GM12878 (cell line): ENCODE measurements at regions not wholly inside any gene's neighbourhood (a gene's known extent, or its start where the extent isn't known, plus 50 kb on each side); places are given as distances from the start of the nearest gene placed in this dataset.

Experiments
- ATAC-seq: fragments of 200-7000 bp; cut with Tn5 transposase; 3 replicates; pipeline ENCODE4 v1.9.1; 2020; ENCODE audit warnings: mild to moderate bottlenecking, moderate library complexity
- BruUV-seq: library from RNA; stranded (reverse); fragments of 400-500 nt; replicated peaks from 2 replicates; lab custom pipeline; 2021; lab: Mats Ljungman, UMichigan
- CTCF ChIA-PET: fragments of 300-600 bp; sonication (Branson Sonifier 250); formaldehyde crosslinking; extraction: SDS; loops from one replicate; lab custom pipeline; 2021; ENCODE audit warnings: inconsistent platforms; lab: Yijun Ruan, JAX
- POLR2A ChIA-PET: fragments of 350-600 bp; formaldehyde crosslinking; extraction: SDS; loops from one replicate; lab custom pipeline; 2021; ENCODE audit warnings: inconsistent platforms; lab: Charles Lee
- RAD21 ChIA-PET: fragments of 300-600 bp; sonication (Branson Sonifier 250); formaldehyde crosslinking; loops from one replicate; lab custom pipeline; 2023; ENCODE audit warnings: antibody characterized with exemption; ENCODE audit not compliant: unreplicated experiment; lab: Charles Lee
- SMC1A ChIA-PET: fragments of 300-600 bp; sonication (Branson Sonifier 250); formaldehyde crosslinking; loops from one replicate; lab custom pipeline; 2023; ENCODE audit not compliant: unreplicated experiment, uncharacterized antibody; lab: Charles Lee
- DNase-seq: peaks from one replicate; pipeline ENCODE4 v3.0.0-alpha.2; 2011; ENCODE audit warnings: low read depth, low spot score
- FAIRE-seq: peaks from 3 replicates; lab custom pipeline; 2011; peaks lifted over from hg19 to GRCh38; lab: Jason Lieb, UNC
- H2AFZ ChIP-seq: 2 replicates; pipeline ENCODE4 v1.6.0; 2011; ENCODE audit warnings: low read depth, low read length, control low read depth; ENCODE audit not compliant: control insufficient read depth
- H3K27ac ChIP-seq: 2 replicates; pipeline ENCODE4 v1.5.1; 2011; ENCODE audit warnings: control low read depth; ENCODE audit not compliant: control insufficient read depth, insufficient read depth
- H3K27me3 ChIP-seq, 2 experiments: replicated peaks in 1 of 2; 2 replicates each; pipeline versions ENCODE4 v1.6.0 to v1.6.1; 2011; ENCODE audit warnings: low read length in 1 of 2; ENCODE audit not compliant: control insufficient read depth in 2 of 2, insufficient read depth in 2 of 2
- H3K36me3 ChIP-seq, 2 experiments: 2 replicates each; pipeline ENCODE4 v1.5.1; 2011; ENCODE audit warnings: low read length in 1 of 2; ENCODE audit not compliant: control insufficient read depth in 2 of 2, insufficient read depth in 2 of 2
- H3K4me1 ChIP-seq: 2 replicates; pipeline ENCODE4 v1.6.1; 2011; ENCODE audit warnings: mild to moderate bottlenecking, low read length, moderate library complexity, mixed read lengths; ENCODE audit not compliant: control insufficient read depth, insufficient read depth
- H3K4me2 ChIP-seq: 2 replicates; pipeline ENCODE4 v1.6.0; 2011; ENCODE audit warnings: control low read depth; ENCODE audit not compliant: control insufficient read depth, insufficient read depth
- H3K4me3 ChIP-seq: fragments of 200-600 bp; sonication (generic); 2 replicates; pipeline ENCODE4 v1.5.1; 2016
- H3K79me2 ChIP-seq: 2 replicates; pipeline ENCODE4 v1.6.0; 2011; ENCODE audit warnings: low read length; ENCODE audit not compliant: control insufficient read depth, insufficient read depth
- H3K9ac ChIP-seq: 2 replicates; pipeline ENCODE4 v1.8.0; 2011; ENCODE audit warnings: low read length, control low read depth, mixed read lengths; ENCODE audit not compliant: control insufficient read depth, insufficient read depth
- H3K9me3 ChIP-seq: replicated peaks from 3 replicates; pipeline ENCODE4 v1.5.1; 2011; ENCODE audit warnings: mild to moderate bottlenecking, low read length; ENCODE audit not compliant: control insufficient read depth, insufficient read depth
- H4K20me1 ChIP-seq: 2 replicates; pipeline ENCODE4 v1.6.0; 2011; ENCODE audit not compliant: control insufficient read depth, insufficient read depth
- GATAD2B ChIP-seq: fragments of 450-650 bp; conservative IDR thresholded peaks from 2 replicates; pipeline ENCODE4 v1.6.1; 2017; ENCODE audit warnings: low read depth, mild to moderate bottlenecking, moderate library complexity
- JUND ChIP-seq: IDR thresholded peaks from 2 replicates; pipeline ENCODE4 v1.6.1; 2012; ENCODE audit warnings: low read depth, mild to moderate bottlenecking, low read length, improper control_type of control experiment, moderate library complexity
- KLF5 ChIP-seq: fragments of 450-650 bp; IDR thresholded peaks from 2 replicates; pipeline ENCODE4 v1.6.1; 2014; ENCODE audit warnings: mild to moderate bottlenecking; ENCODE audit not compliant: partially characterized antibody
- MEF2A ChIP-seq: IDR thresholded peaks from 2 replicates; pipeline ENCODE4 v1.6.1; 2011; ENCODE audit warnings: low read depth, mild to moderate bottlenecking, low read length, moderate library complexity; ENCODE audit not compliant: insufficient read depth
- NR2F1 ChIP-seq: fragments of 450-650 bp; conservative IDR thresholded peaks from 2 replicates; pipeline ENCODE4 v1.6.1; 2017; ENCODE audit warnings: mild to moderate bottlenecking
- POLR2A ChIP-seq: IDR thresholded peaks from 2 replicates; pipeline ENCODE4 v1.6.1; 2011; ENCODE audit warnings: low read depth, mild to moderate bottlenecking, low read length
- POLR2AphosphoS2 ChIP-seq: IDR thresholded peaks from 2 replicates; pipeline ENCODE4 v1.6.1; 2011; ENCODE audit warnings: low read depth, mild to moderate bottlenecking, low read length, improper control_type of control experiment, moderate library complexity
- RB1 ChIP-seq: fragments of 450-650 bp; formaldehyde crosslinking; IDR thresholded peaks from 2 replicates; pipeline ENCODE4 v1.6.1; 2017; ENCODE audit warnings: mild to moderate bottlenecking, borderline replicate concordance
- SMAD5 ChIP-seq: IDR thresholded peaks from 2 replicates; pipeline ENCODE4 v1.6.1; 2016; ENCODE audit warnings: antibody characterized with exemption, low read depth
- ZBED1 ChIP-seq: IDR thresholded peaks from 2 replicates; pipeline ENCODE4 v1.6.1; 2016; ENCODE audit warnings: borderline replicate concordance
- in situ Hi-C: fragments of 300-500 bp; cut with MboI; formaldehyde crosslinking; loops from 9 replicates; pipeline ENCODE4 v1.14.3; 2018; ENCODE audit warnings: mixed read lengths
- intact Hi-C: fragments of 100-400 bp; cut with micrococcal nuclease; formaldehyde crosslinking; loops from one replicate; pipeline ENCODE4 v1.14.2; 2022; ENCODE audit not compliant: unreplicated experiment
- TF ChIP-seq, protein P1 (sequence below): IDR thresholded peaks from 2 replicates; pipeline ENCODE4 v1.6.1; 2011; ENCODE audit warnings: low read depth, mild to moderate bottlenecking, low read length, moderate library complexity, borderline replicate concordance; ENCODE audit errors: extremely low read depth
- TF ChIP-seq, protein P2 (sequence below): IDR thresholded peaks from 2 replicates; pipeline ENCODE4 v1.6.1; 2012; ENCODE audit warnings: low read length, inconsistent platforms
- TF ChIP-seq, protein P3 (sequence below): fragments of 150-350 bp; IDR thresholded peaks from 2 replicates; pipeline ENCODE4 v1.6.1; 2014; ENCODE audit warnings: mild to moderate bottlenecking, low read depth, low read length
- TF ChIP-seq, protein P4 (sequence below): IDR thresholded peaks from 2 replicates; pipeline ENCODE4 v1.6.1; 2012; ENCODE audit warnings: low read depth, low read length, improper control_type of control experiment

DNA sequence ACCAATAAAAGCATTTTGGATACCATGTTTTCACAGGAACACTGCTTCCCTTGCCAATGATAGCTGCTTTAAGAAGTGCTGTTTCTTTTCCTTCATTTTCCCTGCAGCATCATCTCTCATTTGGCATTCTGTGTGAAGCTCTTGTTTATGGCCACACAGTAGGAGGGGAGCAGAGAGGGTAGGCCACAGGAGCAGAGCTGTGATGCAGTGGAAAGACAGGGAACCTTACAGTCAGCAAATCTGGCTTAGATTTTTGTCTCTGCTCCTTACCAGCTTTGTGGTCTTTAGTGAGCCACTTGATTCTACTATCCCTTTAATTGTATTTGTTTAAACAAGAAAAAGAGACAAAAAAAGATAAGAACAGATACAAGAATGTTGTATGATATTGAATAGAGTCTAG, 138.7 kb downstream of the RPL22L1 start:
- no peak for ATAC-seq
- Histone ChIP-seq H3K4me3 (no peak overlapping the region), H2AFZ (no peak overlapping the region), H3K9ac (no peak overlapping the region), H3K79me2 (no peaks in the 10 kb centered on the region), H3K27ac (no peak overlapping the region), H3K27me3 (peaks cover 3 to 5% of the 10 kb centered on the region in 2 experiments; a peak in 1 of 4 replicates), H3K36me3 (no peaks in the 10 kb centered on the region)
- intact Hi-C loops, result no loop called here
- POLR2A ChIA-PET, result no interaction called here
- CTCF ChIA-PET, result interaction anchor here (1.0 to 1.1 kb wide), 2 partner anchors 9 to 81 kb away, joined by 3 read pairs; no protein-coding TSS in a partner anchor
- in situ Hi-C loops, result no loop called here
- TF ChIP-seq POLR2A (no peak), KLF5 (no peak), RB1 (no peak), SMAD5 (no peak), NR2F1 (no peak), MEF2A (no peak), GATAD2B (no peak), ZBED1 (no peak), POLR2AphosphoS2 (no peak), JUND (no peak)
- TF ChIP-seq, protein P1, sequence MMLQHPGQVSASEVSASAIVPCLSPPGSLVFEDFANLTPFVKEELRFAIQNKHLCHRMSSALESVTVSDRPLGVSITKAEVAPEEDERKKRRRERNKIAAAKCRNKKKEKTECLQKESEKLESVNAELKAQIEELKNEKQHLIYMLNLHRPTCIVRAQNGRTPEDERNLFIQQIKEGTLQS, result no peak
- TF ChIP-seq, protein P2, sequence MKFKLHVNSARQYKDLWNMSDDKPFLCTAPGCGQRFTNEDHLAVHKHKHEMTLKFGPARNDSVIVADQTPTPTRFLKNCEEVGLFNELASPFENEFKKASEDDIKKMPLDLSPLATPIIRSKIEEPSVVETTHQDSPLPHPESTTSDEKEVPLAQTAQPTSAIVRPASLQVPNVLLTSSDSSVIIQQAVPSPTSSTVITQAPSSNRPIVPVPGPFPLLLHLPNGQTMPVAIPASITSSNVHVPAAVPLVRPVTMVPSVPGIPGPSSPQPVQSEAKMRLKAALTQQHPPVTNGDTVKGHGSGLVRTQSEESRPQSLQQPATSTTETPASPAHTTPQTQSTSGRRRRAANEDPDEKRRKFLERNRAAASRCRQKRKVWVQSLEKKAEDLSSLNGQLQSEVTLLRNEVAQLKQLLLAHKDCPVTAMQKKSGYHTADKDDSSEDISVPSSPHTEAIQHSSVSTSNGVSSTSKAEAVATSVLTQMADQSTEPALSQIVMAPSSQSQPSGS, result no peak
- TF ChIP-seq, protein P3, sequence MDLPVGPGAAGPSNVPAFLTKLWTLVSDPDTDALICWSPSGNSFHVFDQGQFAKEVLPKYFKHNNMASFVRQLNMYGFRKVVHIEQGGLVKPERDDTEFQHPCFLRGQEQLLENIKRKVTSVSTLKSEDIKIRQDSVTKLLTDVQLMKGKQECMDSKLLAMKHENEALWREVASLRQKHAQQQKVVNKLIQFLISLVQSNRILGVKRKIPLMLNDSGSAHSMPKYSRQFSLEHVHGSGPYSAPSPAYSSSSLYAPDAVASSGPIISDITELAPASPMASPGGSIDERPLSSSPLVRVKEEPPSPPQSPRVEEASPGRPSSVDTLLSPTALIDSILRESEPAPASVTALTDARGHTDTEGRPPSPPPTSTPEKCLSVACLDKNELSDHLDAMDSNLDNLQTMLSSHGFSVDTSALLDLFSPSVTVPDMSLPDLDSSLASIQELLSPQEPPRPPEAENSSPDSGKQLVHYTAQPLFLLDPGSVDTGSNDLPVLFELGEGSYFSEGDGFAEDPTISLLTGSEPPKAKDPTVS, result no peak
- TF ChIP-seq, protein P4, sequence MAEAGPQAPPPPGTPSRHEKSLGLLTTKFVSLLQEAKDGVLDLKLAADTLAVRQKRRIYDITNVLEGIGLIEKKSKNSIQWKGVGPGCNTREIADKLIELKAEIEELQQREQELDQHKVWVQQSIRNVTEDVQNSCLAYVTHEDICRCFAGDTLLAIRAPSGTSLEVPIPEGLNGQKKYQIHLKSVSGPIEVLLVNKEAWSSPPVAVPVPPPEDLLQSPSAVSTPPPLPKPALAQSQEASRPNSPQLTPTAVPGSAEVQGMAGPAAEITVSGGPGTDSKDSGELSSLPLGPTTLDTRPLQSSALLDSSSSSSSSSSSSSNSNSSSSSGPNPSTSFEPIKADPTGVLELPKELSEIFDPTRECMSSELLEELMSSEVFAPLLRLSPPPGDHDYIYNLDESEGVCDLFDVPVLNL, result no peak
- TF ChIP-seq, all 136 proteins: peak for 0
- RAD21 ChIA-PET, result no interaction called here
- no TSS peak for BruUV-seq
- DNase-seq (no peak), FAIRE-seq (no peak)
- Histone ChIP-seq H3K4me2 (no peak overlapping the region), H3K9me3 (no peaks in the 10 kb centered on the region), H4K20me1 (no peaks in the 10 kb centered on the region), H3K4me1 (peaks cover 5% of the 10 kb centered on the region; the same call in 1 of the 2 replicates)
- SMC1A ChIA-PET, result no interaction called here
